Neural cell (in vitro differentiated cells): ENCODE measurements at regions not wholly inside any gene's neighbourhood (a gene's known extent, or its start where the extent isn't known, plus 50 kb on each side); places are given as distances from the start of the nearest gene placed in this dataset.

Source experiments
- H2AFZ ChIP-seq: fragments of 200-600, 300-800 bp; sonication (generic), shearing (Covaris generic); 2 replicates; pipeline ENCODE4 v1.6.0; 2014; ENCODE audit warnings: low read depth, mild to moderate bottlenecking, antibody characterized with exemption, low read length, moderate library complexity
- H3F3A ChIP-seq: fragments of 200-600 bp; shearing (Covaris generic); 2 replicates; pipeline ENCODE4 v1.6.1; 2016; ENCODE audit warnings: mild to moderate bottlenecking, moderate library complexity, mixed read lengths, antibody characterized with exemption, low read length; ENCODE audit not compliant: insufficient read depth, poor library complexity, severe bottlenecking
- H3K27ac ChIP-seq: fragments of 200-600, 300-800 bp; sonication (generic), shearing (Covaris generic); 2 replicates; pipeline ENCODE4 v1.5.1; 2014; ENCODE audit warnings: mild to moderate bottlenecking, low read length, moderate library complexity
- H3K27me3 ChIP-seq: fragments of 300-800, 200-600 bp; sonication (generic), shearing (Covaris generic); 2 replicates; pipeline ENCODE4 v1.6.0; 2014; ENCODE audit warnings: mild to moderate bottlenecking, low read depth, low read length, moderate library complexity; ENCODE audit not compliant: insufficient read depth
- H3K36me3 ChIP-seq: fragments of 300-800, 200-600 bp; sonication (generic), shearing (Covaris generic); 2 replicates; pipeline ENCODE4 v1.5.1; 2014; ENCODE audit warnings: mild to moderate bottlenecking, antibody characterized with exemption, low read length, moderate library complexity; ENCODE audit not compliant: insufficient read depth
- H3K4me2 ChIP-seq: fragments of 300-800, 200-600 bp; sonication (generic), shearing (Covaris generic); 2 replicates; pipeline ENCODE4 v1.6.0; 2014; ENCODE audit warnings: mild to moderate bottlenecking, low read length
- H3K4me3 ChIP-seq: fragments of 300-800, 200-600 bp; sonication (generic), shearing (Covaris generic); 2 replicates; pipeline ENCODE4 v1.5.1; 2014; ENCODE audit warnings: mild to moderate bottlenecking, low read length, moderate library complexity
- H3K79me2 ChIP-seq: fragments of 200-600 bp; shearing (Covaris generic); replicated peaks from 2 replicates; pipeline ENCODE4 v1.6.0; 2014; ENCODE audit warnings: mild to moderate bottlenecking, low read length, moderate library complexity; ENCODE audit not compliant: insufficient read depth
- H3K9ac ChIP-seq: fragments of 300-800, 200-600 bp; sonication (generic), shearing (Covaris generic); 2 replicates; pipeline ENCODE4 v1.6.1; 2016; ENCODE audit warnings: mild to moderate bottlenecking, low read length, mixed read lengths
- H3K9me2 ChIP-seq: fragments of 200-600 bp; shearing (Covaris generic); 2 replicates; pipeline ENCODE4 v1.6.1; 2016; ENCODE audit warnings: mild to moderate bottlenecking, low read length, mixed read lengths; ENCODE audit not compliant: insufficient read depth
- H3K9me3 ChIP-seq: fragments of 200-600, 300-800 bp; sonication (generic), shearing (Covaris generic); 2 replicates; pipeline ENCODE4 v1.6.1; 2016; ENCODE audit warnings: mild to moderate bottlenecking, mixed run types, low read length, moderate library complexity, mixed read lengths
- H4K20me1 ChIP-seq: fragments of 200-600 bp; shearing (Covaris generic); 2 replicates; pipeline ENCODE4 v1.6.1; 2016; ENCODE audit warnings: mild to moderate bottlenecking, mixed run types; ENCODE audit not compliant: insufficient read depth
- EP300 ChIP-seq: fragments of 450-650 bp; conservative IDR thresholded peaks from 2 replicates; pipeline ENCODE4 v1.6.1; 2014; ENCODE audit warnings: antibody characterized with exemption, mild to moderate bottlenecking, moderate library complexity; ENCODE audit not compliant: poor library complexity, severe bottlenecking
- EZH2 ChIP-seq: fragments of 200-600, 300-800 bp; shearing (Covaris generic), sonication (generic); IDR thresholded peaks from 2 replicates; pipeline ENCODE4 v1.6.1; 2014; ENCODE audit warnings: antibody characterized with exemption, low read length, borderline replicate concordance, mild to moderate bottlenecking; ENCODE audit not compliant: insufficient read depth, poor library complexity, severe bottlenecking
- MXI1 ChIP-seq: fragments of 450-650 bp; conservative IDR thresholded peaks from 2 replicates; pipeline ENCODE4 v1.6.1; 2014; ENCODE audit warnings: antibody characterized with exemption, mild to moderate bottlenecking; ENCODE audit not compliant: poor library complexity, severe bottlenecking
- POLR2AphosphoS5 ChIP-seq: IDR thresholded peaks from 2 replicates; pipeline ENCODE4 v1.6.1; 2012
- RAD21 ChIP-seq: fragments of 450-650 bp; conservative IDR thresholded peaks from 2 replicates; pipeline ENCODE4 v1.6.1; 2014; ENCODE audit warnings: antibody characterized with exemption, mild to moderate bottlenecking, moderate library complexity
- REST ChIP-seq: IDR thresholded peaks from 2 replicates; pipeline ENCODE4 v1.6.1; 2012; ENCODE audit warnings: borderline replicate concordance
- SMC3 ChIP-seq: fragments of 450-650 bp; conservative IDR thresholded peaks from 2 replicates; pipeline ENCODE4 v1.6.1; 2014; ENCODE audit warnings: antibody characterized with exemption, mild to moderate bottlenecking, moderate library complexity; ENCODE audit not compliant: poor library complexity
- TAF1 ChIP-seq: IDR thresholded peaks from 2 replicates; pipeline ENCODE4 v1.6.1; 2012; ENCODE audit warnings: low read depth
- TF ChIP-seq, protein P1 (sequence below): fragments of 450-650 bp; IDR thresholded peaks from 2 replicates; pipeline ENCODE4 v1.5.1; 2014; ENCODE audit warnings: antibody characterized with exemption, mild to moderate bottlenecking, moderate library complexity; ENCODE audit not compliant: poor library complexity, severe bottlenecking

DNA sequence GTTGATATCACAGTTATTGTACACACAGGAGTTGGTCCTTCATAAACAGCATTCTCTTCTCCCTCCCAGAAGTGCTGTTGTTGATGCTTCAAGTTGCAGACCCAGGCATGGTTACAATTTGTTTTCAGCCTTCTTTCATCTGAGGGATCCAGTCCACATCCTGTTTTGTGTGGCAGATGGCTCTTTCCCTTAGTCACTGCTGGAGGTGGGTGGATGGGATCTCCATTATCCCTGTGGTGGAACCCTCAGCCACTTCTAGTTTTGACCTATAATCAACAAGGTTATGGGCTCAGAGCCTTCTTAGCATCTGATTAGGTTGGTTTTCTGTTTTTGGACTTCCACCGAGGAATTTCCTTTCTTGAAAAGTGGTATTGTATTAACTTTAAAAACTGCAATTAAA lies 214.2 kb downstream of the SH2D4B start:
- H3K9ac ChIP-seq = no peak overlapping the region
- TF ChIP-seq EZH2 (no peak), EP300 (no peak), RAD21 (no peak), TAF1 (no peak), MXI1 (no peak), REST (no peak), SMC3 (no peak), POLR2AphosphoS5 (no peak)
- TF ChIP-seq, protein P1, sequence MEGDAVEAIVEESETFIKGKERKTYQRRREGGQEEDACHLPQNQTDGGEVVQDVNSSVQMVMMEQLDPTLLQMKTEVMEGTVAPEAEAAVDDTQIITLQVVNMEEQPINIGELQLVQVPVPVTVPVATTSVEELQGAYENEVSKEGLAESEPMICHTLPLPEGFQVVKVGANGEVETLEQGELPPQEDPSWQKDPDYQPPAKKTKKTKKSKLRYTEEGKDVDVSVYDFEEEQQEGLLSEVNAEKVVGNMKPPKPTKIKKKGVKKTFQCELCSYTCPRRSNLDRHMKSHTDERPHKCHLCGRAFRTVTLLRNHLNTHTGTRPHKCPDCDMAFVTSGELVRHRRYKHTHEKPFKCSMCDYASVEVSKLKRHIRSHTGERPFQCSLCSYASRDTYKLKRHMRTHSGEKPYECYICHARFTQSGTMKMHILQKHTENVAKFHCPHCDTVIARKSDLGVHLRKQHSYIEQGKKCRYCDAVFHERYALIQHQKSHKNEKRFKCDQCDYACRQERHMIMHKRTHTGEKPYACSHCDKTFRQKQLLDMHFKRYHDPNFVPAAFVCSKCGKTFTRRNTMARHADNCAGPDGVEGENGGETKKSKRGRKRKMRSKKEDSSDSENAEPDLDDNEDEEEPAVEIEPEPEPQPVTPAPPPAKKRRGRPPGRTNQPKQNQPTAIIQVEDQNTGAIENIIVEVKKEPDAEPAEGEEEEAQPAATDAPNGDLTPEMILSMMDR = no peak
- H2AFZ ChIP-seq = no peak overlapping the region
- no peak overlapping the region for H3K4me3 ChIP-seq
- no peaks in the 10 kb centered on the region for H3F3A ChIP-seq
- no peak overlapping the region for H3K4me2 ChIP-seq
- no peak overlapping the region for H3K27ac ChIP-seq
- no peaks in the 10 kb centered on the region for H3K79me2 ChIP-seq
- H3K36me3 ChIP-seq = no peaks in the 10 kb centered on the region
- no peaks in the 10 kb centered on the region for H4K20me1 ChIP-seq
- no peaks in the 10 kb centered on the region for H3K9me3 ChIP-seq
- no peaks in the 10 kb centered on the region for H3K27me3 ChIP-seq
- no peaks in the 10 kb centered on the region for H3K9me2 ChIP-seq

- no peaks in the 10 kb centered on the region for H3F3A ChIP-seq
- no peak overlapping the region for H2AFZ ChIP-seq
- no peaks in the 10 kb centered on the region for H3K79me2 ChIP-seq
- TF ChIP-seq POLR2AphosphoS5 (no peak), TAF1 (no peak)
- H3K27me3 ChIP-seq = no peaks in the 10 kb centered on the region
- H3K4me3 ChIP-seq = no peak overlapping the region
- no peak overlapping the region for H3K9ac ChIP-seq
- H3K9me3 ChIP-seq = no peaks in the 10 kb centered on the region
- H3K36me3 ChIP-seq = no peaks in the 10 kb centered on the region
- no peaks in the 10 kb centered on the region for H3K9me2 ChIP-seq
- H4K20me1 ChIP-seq = no peaks in the 10 kb centered on the region
- H3K4me2 ChIP-seq = no peak overlapping the region
- H3K27ac ChIP-seq = no peak overlapping the region
Observed at GRCh38 chr10:80753612-80754011, 215.9 kb downstream of the SH2D4B start.

DNA sequence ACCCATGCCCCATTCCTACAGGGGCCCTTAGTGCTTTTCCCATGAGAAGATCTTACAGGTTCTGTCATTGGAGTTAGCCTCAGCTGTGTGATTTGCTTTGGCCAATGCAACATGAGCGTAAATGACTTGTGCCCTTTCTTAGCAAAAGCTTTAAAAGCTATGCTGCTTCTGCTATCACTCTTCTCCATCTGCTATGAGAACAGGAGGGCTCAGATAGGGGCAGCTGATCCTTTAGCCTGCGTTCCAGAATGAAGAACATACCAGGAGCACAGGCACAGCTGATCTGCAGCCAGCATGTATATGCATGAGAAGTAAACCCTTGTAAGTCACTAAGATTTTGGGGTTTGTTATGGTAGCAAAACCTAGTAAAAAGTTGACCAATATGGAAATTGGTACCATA lies 218.2 kb downstream of the SH2D4B start:
- Histone ChIP-seq H3K9me3 (no peaks in the 10 kb centered on the region), H3K9ac (no peak overlapping the region), H3K79me2 (no peaks in the 10 kb centered on the region), H3K4me2 (no peak overlapping the region), H3K4me3 (no peak overlapping the region), H3F3A (no peaks in the 10 kb centered on the region), H3K9me2 (no peaks in the 10 kb centered on the region), H3K27ac (no peak overlapping the region), H3K27me3 (no peaks in the 10 kb centered on the region), H4K20me1 (no peaks in the 10 kb centered on the region), H2AFZ (no peak overlapping the region), H3K36me3 (no peaks in the 10 kb centered on the region)
- no peak for TF ChIP-seq POLR2AphosphoS5
- TF ChIP-seq RAD21 = no peak
